ENCODE measurements at regions not wholly inside any gene's neighbourhood (a gene's known extent, or its start where the extent isn't known, plus 50 kb on each side); places are given as distances from the start of the nearest gene placed in this dataset.

DNA sequence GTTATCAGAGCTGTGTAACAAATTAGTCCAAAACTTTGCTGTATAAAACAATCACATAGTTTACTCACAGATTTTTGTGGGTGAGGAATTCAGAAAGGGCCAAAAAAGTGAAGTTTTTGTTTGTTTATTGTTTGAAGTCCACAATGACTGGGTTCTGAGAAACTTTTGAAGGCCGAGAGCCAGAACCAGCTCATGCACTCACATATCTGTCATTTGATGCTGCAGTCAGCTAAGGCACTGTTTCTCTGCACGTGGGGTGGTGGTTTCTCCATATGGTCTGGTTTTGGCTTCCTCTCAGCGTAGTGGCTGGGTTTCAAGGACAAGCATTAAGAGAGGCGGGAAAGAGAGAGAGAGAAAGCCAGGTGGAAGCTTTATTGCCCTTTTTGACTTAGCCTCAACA lies 131.8 kb downstream of the TWIST2 start:
- TF ChIP-seq, protein P1, sequence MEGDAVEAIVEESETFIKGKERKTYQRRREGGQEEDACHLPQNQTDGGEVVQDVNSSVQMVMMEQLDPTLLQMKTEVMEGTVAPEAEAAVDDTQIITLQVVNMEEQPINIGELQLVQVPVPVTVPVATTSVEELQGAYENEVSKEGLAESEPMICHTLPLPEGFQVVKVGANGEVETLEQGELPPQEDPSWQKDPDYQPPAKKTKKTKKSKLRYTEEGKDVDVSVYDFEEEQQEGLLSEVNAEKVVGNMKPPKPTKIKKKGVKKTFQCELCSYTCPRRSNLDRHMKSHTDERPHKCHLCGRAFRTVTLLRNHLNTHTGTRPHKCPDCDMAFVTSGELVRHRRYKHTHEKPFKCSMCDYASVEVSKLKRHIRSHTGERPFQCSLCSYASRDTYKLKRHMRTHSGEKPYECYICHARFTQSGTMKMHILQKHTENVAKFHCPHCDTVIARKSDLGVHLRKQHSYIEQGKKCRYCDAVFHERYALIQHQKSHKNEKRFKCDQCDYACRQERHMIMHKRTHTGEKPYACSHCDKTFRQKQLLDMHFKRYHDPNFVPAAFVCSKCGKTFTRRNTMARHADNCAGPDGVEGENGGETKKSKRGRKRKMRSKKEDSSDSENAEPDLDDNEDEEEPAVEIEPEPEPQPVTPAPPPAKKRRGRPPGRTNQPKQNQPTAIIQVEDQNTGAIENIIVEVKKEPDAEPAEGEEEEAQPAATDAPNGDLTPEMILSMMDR (IDR thresholded peaks at IDR 0.05) = no peak
- TF ChIP-seq POLR2A (IDR thresholded peaks at IDR 0.05) = no peak
- no peak for TF ChIP-seq POLR2AphosphoS5 (IDR thresholded peaks at IDR 0.05)
